ENCODE measurements at regions not wholly inside any gene's neighbourhood (a gene's known extent, or its start where the extent isn't known, plus 50 kb on each side); places are given as distances from the start of the nearest gene placed in this dataset.

DNA sequence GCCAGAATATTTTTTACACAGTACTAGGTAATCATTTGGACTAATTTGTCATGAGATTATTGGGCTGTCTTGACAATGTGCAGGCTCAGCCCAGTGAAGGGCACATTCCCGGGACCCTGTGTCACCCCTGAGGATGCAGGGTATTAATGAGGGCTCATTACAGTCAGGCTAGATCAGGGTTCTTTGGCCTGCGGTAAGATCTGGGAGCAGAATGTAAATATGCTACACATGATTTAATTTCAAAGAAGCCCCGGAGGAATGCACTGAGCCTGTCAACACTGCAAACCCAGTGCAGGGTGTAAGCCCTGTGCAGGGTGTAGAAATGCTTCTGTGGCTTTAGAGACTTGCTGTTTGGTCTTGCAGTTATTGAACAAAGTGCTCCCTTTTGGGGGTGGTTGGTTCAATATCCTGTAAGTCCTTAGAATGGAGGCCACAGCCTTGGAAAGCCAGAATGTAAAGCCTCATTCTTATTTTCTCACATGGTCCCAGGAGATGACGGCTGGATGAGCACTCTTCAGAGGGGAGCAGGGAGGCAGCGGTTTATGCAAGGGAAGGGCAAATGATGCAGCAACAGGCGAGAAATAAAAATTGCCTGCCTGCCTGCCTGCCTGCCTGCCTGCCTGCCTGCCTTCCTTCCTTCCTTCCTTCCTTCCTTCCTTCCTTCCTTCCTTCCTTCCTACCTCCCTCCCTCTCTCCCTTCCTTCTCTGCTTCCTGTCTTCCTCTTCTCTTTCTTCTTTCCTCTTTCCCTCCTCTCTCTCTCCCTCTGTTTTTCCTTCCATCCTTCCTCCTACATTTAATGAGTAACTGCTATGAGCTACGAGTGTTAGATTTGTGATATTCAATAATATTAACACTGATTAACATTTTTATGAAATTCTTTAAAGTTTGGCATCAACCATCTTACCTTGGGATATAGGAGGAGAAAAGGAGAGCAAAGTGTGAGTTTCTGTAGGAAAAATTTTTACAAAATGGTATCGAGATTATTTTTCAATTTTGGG, 148.8 kb downstream of the VAPA start:
- TF ChIP-seq POLR2A (IDR thresholded peaks at IDR 0.05) (no peak), CTCF (IDR thresholded peaks at IDR 0.05) (no peak)
